Cardiac muscle cell (in vitro differentiated cells and primary cell): ENCODE measurements at regions not wholly inside any gene's neighbourhood (a gene's known extent, or its start where the extent isn't known, plus 50 kb on each side); places are given as distances from the start of the nearest gene placed in this dataset.
A peak's percentile ranks its signal among the peaks of the same experiment; 100 is the strongest.

Experiments used
- DNase-seq, 2 donors: peaks; one replicate each; pipeline versions ENCODE4 v3.0.0 to v3.0.0-alpha.2; 2010 to 2017; ENCODE audit warnings: low read depth in 1 of 2, low spot score in 1 of 2
- H3K27ac ChIP-seq: fragments of 200-600 bp; sonication (generic); 2 replicates; pipeline ENCODE4 v1.5.1; 2016
- H3K27me3 ChIP-seq: fragments of 200-600 bp; sonication (generic); 2 replicates; pipeline ENCODE4 v1.6.0; 2016; ENCODE audit warnings: control low read depth
- H3K36me3 ChIP-seq: fragments of 200-600 bp; sonication (generic); 2 replicates; pipeline ENCODE4 v1.5.1; 2016; ENCODE audit warnings: control low read depth
- H3K4me1 ChIP-seq: fragments of 200-600 bp; sonication (generic); 2 replicates; pipeline ENCODE4 v1.8.1; 2017; ENCODE audit warnings: low read depth, mild to moderate bottlenecking, mixed run types
- H3K4me3 ChIP-seq: fragments of 200-600 bp; sonication (generic); 2 replicates; pipeline ENCODE4 v1.5.1; 2016; ENCODE audit warnings: mild to moderate bottlenecking
- H3K9me3 ChIP-seq: fragments of 200-600 bp; sonication (generic); 2 replicates; pipeline ENCODE4 v1.5.1; 2017; ENCODE audit warnings: low read depth, mild to moderate bottlenecking, control low read depth
- TF ChIP-seq, protein P1 (sequence below): IDR thresholded peaks from 2 replicates; pipeline ENCODE4 v1.5.1; 2012; ENCODE audit warnings: low read depth, mild to moderate bottlenecking, low read length

DNA sequence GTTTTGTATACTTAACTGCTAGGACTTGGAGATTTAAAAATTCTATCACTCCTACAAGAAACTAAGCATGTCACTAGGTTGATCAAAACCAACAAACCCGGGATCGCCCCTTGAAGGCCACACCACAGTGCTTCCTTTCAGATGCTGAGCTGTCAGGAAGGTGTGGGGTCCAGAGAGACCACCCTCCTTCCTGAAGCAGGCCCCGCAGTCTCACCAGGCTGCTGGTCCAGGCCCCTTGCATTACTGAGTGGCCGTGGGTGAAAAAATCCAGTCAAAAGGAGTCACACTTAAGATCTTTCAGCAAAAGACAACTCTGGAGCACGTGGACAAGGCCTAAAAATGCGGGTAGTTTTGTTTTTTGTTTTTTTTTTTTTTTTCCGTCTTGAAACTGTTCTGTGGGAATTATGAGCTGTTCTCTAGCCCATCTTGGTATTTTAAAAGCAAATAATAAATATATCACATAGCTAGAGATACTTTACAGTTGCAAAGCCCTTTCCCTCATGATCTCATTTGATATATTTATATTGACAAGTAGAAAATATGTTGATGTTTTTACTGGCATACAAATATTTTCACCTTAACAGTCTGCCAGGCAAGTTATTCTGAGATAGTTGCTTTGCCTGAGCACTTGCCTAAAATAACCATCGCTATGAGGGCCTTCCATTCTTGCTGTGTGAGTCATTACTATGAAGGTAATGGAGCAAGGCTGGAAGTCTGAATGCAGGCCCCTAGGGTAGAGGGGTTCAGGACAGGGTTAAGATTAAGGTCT, 73.1 kb upstream of the EDEM3 start:
- H3K4me3 ChIP-seq = no peak overlapping the region
- H3K36me3 ChIP-seq = no peaks in the 10 kb centered on the region
- peak; percentile 27 to 72 for DNase-seq
- peak overlapping the region; percentile 88 for H3K27ac ChIP-seq
- no peaks in the 10 kb centered on the region for H3K27me3 ChIP-seq
- peaks cover 28% of the 10 kb centered on the region for H3K4me1 ChIP-seq
- H3K9me3 ChIP-seq = no peaks in the 10 kb centered on the region
- TF ChIP-seq, protein P1, sequence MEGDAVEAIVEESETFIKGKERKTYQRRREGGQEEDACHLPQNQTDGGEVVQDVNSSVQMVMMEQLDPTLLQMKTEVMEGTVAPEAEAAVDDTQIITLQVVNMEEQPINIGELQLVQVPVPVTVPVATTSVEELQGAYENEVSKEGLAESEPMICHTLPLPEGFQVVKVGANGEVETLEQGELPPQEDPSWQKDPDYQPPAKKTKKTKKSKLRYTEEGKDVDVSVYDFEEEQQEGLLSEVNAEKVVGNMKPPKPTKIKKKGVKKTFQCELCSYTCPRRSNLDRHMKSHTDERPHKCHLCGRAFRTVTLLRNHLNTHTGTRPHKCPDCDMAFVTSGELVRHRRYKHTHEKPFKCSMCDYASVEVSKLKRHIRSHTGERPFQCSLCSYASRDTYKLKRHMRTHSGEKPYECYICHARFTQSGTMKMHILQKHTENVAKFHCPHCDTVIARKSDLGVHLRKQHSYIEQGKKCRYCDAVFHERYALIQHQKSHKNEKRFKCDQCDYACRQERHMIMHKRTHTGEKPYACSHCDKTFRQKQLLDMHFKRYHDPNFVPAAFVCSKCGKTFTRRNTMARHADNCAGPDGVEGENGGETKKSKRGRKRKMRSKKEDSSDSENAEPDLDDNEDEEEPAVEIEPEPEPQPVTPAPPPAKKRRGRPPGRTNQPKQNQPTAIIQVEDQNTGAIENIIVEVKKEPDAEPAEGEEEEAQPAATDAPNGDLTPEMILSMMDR = no peak

DNA sequence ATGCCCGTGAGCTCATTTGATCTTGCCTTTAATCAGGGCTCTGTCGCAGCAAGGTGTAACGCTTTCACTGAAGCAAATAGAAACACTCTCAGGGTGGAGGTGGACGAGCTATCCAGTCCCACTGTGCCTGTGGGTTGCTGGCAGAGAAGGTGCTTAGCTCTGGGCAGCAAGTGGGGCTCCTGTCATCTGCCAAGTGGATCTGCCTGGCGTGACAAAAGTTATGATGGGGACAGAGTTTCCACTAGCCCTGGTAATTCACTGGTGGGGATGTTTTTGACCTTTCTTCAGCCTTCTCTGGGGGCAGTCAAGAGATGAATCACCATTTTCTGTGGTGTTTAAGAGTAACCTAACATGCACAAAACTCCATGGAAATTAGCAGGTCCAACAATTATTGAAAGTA, 71.3 kb upstream of the EDEM3 start:
- peaks cover 28% of the 10 kb centered on the region for H3K4me1 ChIP-seq
- H3K4me3 ChIP-seq = no peak overlapping the region
- H3K36me3 ChIP-seq = no peaks in the 10 kb centered on the region
- no peak for DNase-seq
- no peaks in the 10 kb centered on the region for H3K9me3 ChIP-seq
- no peaks in the 10 kb centered on the region for H3K27me3 ChIP-seq
- H3K27ac ChIP-seq = no peak overlapping the region
- TF ChIP-seq, protein P1 = no peak

DNA sequence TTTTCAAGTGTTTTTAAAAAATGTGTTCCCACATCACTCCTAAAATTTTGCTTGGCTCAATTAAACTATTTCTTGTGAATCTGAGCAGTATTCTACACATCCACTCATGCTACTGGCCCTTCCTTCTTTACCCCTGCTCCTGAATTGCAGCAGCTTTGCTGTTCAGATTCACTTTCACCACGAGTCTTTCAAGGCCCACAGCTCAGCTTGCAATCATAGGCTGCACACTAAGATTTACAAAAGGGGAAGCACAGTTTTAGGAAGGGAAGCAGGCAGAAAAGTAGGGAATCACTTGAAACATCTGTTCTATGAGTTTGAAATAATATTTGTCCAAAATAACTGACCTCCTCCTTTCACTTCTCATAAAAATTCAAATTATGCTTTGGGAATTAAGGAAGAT, 70.9 kb upstream of the EDEM3 start:
- TF ChIP-seq, protein P1 = no peak

DNA sequence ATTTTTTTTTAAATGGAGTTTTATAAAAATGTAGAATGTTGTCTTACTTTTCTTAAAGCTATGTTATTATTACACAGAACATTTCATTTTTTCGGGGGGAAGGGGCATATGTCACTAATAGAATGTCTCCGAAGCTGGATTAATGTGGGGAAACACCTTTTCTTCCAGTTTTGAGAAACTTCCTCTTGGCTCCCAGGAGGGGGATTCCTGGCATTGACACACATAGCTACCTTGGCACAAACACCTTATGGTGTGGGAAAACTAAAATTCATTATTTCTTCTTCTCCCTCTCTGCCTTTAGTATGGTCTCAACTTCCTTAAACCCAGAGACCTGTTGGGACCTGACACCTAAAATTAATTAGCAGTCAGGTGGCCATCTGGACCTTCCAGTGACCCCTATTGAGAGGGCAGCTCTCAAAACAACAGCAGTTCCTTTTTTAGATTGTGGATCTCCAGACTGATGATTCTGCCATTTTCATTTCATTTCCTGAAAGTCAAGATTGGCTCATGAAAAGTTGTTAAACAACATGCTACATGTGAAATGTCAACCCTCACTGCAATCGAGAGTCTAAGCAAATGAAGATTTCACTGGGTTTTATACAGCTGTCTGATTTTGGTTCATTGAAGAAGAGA, 70.1 kb upstream of the EDEM3 start:
- H3K9me3 ChIP-seq = no peaks in the 10 kb centered on the region
- no peak overlapping the region for H3K4me3 ChIP-seq
- H3K36me3 ChIP-seq = no peaks in the 10 kb centered on the region
- no peaks in the 10 kb centered on the region for H3K27me3 ChIP-seq
- no peak overlapping the region for H3K27ac ChIP-seq
- TF ChIP-seq, protein P1 = no peak
- no peak for DNase-seq
- H3K4me1 ChIP-seq = peaks cover 28% of the 10 kb centered on the region

More for the DNA sequence above, 70.9 kb upstream of the EDEM3 start:
- Histone ChIP-seq H3K27ac (no peak overlapping the region), H3K27me3 (no peaks in the 10 kb centered on the region), H3K4me3 (no peak overlapping the region), H3K4me1 (peaks cover 28% of the 10 kb centered on the region), H3K36me3 (no peaks in the 10 kb centered on the region), H3K9me3 (no peaks in the 10 kb centered on the region)
- peak in 1 of 2 donors; percentile 7 for DNase-seq

DNA sequence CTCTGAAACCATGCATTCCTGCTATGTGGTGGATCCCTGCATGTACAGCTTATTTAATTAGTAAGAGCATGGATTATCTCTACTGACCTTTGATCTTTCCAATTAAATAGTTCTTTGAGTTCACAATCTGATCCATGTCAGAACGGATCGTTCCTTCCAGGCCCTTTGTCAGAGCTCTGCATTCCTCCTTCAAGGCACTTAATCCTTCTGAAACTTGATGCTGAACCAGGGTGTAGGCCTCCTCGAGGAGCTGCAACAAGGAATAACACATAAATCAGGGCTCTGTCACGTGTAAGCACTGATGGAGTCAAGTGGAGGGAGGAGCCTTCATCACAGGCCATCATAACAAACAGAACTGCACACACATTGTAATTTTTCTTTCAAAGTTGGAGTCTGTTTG, 68.4 kb upstream of the EDEM3 start:
- DNase-seq = no peak
- no peaks in the 10 kb centered on the region for H3K9me3 ChIP-seq

More for the DNA sequence above, 68.4 kb upstream of the EDEM3 start:
- Histone ChIP-seq H3K27ac (no peak overlapping the region), H3K27me3 (no peaks in the 10 kb centered on the region), H3K4me1 (peaks cover 23% of the 10 kb centered on the region), H3K36me3 (no peaks in the 10 kb centered on the region), H3K4me3 (no peak overlapping the region)
- TF ChIP-seq, protein P1 = no peak
